SK-N-SH treated with all-trans-retinoic acid at 6 μM for 48 hours (cell line): ENCODE measurements at regions not wholly inside any gene's neighbourhood (a gene's known extent, or its start where the extent isn't known, plus 50 kb on each side); places are given as distances from the start of the nearest gene placed in this dataset.

Experiments
- ARNTL ChIP-seq: fragments of 450-650 bp; formaldehyde crosslinking; IDR thresholded peaks from 2 replicates; pipeline ENCODE4 v1.5.0; 2020; ENCODE audit warnings: low read depth, mild to moderate bottlenecking, moderate library complexity, borderline replicate concordance
- GLIS3 ChIP-seq: fragments of 250-450 bp; sonication (Bioruptor Pico); IDR thresholded peaks from 2 replicates; pipeline ENCODE4 v1.5.0; 2020; ENCODE audit warnings: mild to moderate bottlenecking, moderate library complexity
- ISL1 ChIP-seq: fragments of 250-450 bp; sonication (Bioruptor Pico); IDR thresholded peaks from 2 replicates; pipeline ENCODE4 v2.1.2; 2022; ENCODE audit warnings: mild to moderate bottlenecking, moderate library complexity
- OSR1 ChIP-seq: fragments of 250-450 bp; sonication (Bioruptor Pico); IDR thresholded peaks from 2 replicates; pipeline ENCODE4 v1.8.0; 2022; ENCODE audit warnings: moderate library complexity, mild to moderate bottlenecking, inconsistent platforms
- RARB ChIP-seq: fragments of 250-450 bp; sonication (Bioruptor Pico); IDR thresholded peaks from 2 replicates; pipeline ENCODE4 v1.8.0; 2021; ENCODE audit warnings: mild to moderate bottlenecking, moderate library complexity
- SNAI2 ChIP-seq: fragments of 250-450 bp; sonication (Bioruptor Pico); IDR thresholded peaks from 2 replicates; pipeline ENCODE4 v1.5.0; 2020; ENCODE audit warnings: mild to moderate bottlenecking, moderate library complexity
- TOX ChIP-seq: fragments of 250-450 bp; sonication (Bioruptor Pico); IDR thresholded peaks from 2 replicates; pipeline ENCODE4 v1.8.0; 2021; ENCODE audit warnings: mild to moderate bottlenecking, moderate library complexity, borderline replicate concordance
- ZFP3 ChIP-seq: fragments of 250-450 bp; sonication (Bioruptor Pico); IDR thresholded peaks from 2 replicates; pipeline ENCODE4 v1.5.0; 2020; ENCODE audit warnings: mild to moderate bottlenecking, moderate library complexity
- ZFP30 ChIP-seq: fragments of 450-650 bp; formaldehyde crosslinking; IDR thresholded peaks from 2 replicates; pipeline ENCODE4 v1.5.0; 2022; ENCODE audit warnings: mild to moderate bottlenecking, moderate library complexity
- ZNF565 ChIP-seq: fragments of 450-650 bp; formaldehyde crosslinking; conservative IDR thresholded peaks from 2 replicates; pipeline ENCODE4 v1.5.0; 2020; ENCODE audit warnings: low read depth, mild to moderate bottlenecking, moderate library complexity
- ZNF70 ChIP-seq: fragments of 450-650 bp; formaldehyde crosslinking; IDR thresholded peaks from 2 replicates; pipeline ENCODE4 v1.5.0; 2020; ENCODE audit warnings: mild to moderate bottlenecking, moderate library complexity
- TF ChIP-seq, protein P1 (sequence below): fragments of 250-450 bp; sonication (Bioruptor Pico); IDR thresholded peaks from 2 replicates; pipeline ENCODE4 v1.5.1; 2020; ENCODE audit warnings: low read depth, mild to moderate bottlenecking, moderate library complexity
- TF ChIP-seq, protein P2 (sequence below): fragments of 250-450 bp; sonication (Bioruptor Pico); IDR thresholded peaks from 2 replicates; pipeline ENCODE4 v1.8.0; 2020; ENCODE audit warnings: mild to moderate bottlenecking, moderate library complexity, borderline replicate concordance
- TF ChIP-seq, protein P3 (sequence below): fragments of 250-450 bp; sonication (Bioruptor Pico); IDR thresholded peaks from 2 replicates; pipeline ENCODE4 v1.5.0; 2020; ENCODE audit warnings: mild to moderate bottlenecking, moderate library complexity

DNA sequence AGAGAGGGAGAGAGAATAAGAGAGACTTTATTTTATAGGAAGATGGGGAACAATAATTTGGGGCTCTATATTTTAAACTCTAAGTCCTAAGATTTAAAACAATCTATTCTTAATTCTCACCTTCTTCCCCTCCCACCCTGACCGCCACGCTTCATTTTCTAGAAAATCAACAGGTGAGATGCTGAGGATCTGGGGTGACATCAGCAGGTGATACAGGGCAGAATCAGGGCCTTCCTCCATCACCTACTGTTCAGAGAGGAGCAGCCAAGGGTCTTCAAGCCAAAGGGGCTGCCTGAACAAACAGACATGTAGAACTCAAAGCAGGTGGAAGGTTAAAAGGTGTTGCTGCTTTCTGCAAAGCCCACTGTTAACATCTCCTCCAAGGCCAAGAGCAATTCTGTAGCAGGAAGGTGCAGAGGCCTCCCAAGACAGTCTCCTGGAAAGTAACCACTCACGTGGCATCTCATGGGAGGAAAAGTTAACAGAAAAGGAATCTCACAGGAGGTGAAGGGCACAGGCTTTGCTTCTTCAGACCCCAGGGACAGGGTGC is 183.6 kb upstream of the TLE3 start:
- no peak for TF ChIP-seq ZFP3 (CRISPR knock-in tag)
- no peak for TF ChIP-seq ISL1 (CRISPR knock-in tag)
- TF ChIP-seq, protein P1, sequence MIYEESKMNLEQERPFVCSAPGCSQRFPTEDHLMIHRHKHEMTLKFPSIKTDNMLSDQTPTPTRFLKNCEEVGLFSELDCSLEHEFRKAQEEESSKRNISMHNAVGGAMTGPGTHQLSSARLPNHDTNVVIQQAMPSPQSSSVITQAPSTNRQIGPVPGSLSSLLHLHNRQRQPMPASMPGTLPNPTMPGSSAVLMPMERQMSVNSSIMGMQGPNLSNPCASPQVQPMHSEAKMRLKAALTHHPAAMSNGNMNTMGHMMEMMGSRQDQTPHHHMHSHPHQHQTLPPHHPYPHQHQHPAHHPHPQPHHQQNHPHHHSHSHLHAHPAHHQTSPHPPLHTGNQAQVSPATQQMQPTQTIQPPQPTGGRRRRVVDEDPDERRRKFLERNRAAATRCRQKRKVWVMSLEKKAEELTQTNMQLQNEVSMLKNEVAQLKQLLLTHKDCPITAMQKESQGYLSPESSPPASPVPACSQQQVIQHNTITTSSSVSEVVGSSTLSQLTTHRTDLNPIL (CRISPR knock-in tag): no peak
- TF ChIP-seq ARNTL (CRISPR knock-in tag): no peak
- TF ChIP-seq GLIS3: no peak
- TF ChIP-seq ZNF565 (CRISPR knock-in tag): no peak
- TF ChIP-seq ZFP30 (CRISPR knock-in tag): no peak
- TF ChIP-seq, protein P2, sequence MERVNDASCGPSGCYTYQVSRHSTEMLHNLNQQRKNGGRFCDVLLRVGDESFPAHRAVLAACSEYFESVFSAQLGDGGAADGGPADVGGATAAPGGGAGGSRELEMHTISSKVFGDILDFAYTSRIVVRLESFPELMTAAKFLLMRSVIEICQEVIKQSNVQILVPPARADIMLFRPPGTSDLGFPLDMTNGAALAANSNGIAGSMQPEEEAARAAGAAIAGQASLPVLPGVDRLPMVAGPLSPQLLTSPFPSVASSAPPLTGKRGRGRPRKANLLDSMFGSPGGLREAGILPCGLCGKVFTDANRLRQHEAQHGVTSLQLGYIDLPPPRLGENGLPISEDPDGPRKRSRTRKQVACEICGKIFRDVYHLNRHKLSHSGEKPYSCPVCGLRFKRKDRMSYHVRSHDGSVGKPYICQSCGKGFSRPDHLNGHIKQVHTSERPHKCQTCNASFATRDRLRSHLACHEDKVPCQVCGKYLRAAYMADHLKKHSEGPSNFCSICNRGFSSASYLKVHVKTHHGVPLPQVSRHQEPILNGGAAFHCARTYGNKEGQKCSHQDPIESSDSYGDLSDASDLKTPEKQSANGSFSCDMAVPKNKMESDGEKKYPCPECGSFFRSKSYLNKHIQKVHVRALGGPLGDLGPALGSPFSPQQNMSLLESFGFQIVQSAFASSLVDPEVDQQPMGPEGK: no peak
- TF ChIP-seq OSR1 (CRISPR knock-in tag): no peak
- no peak for TF ChIP-seq ZNF70 (CRISPR knock-in tag)
- TF ChIP-seq, protein P3, sequence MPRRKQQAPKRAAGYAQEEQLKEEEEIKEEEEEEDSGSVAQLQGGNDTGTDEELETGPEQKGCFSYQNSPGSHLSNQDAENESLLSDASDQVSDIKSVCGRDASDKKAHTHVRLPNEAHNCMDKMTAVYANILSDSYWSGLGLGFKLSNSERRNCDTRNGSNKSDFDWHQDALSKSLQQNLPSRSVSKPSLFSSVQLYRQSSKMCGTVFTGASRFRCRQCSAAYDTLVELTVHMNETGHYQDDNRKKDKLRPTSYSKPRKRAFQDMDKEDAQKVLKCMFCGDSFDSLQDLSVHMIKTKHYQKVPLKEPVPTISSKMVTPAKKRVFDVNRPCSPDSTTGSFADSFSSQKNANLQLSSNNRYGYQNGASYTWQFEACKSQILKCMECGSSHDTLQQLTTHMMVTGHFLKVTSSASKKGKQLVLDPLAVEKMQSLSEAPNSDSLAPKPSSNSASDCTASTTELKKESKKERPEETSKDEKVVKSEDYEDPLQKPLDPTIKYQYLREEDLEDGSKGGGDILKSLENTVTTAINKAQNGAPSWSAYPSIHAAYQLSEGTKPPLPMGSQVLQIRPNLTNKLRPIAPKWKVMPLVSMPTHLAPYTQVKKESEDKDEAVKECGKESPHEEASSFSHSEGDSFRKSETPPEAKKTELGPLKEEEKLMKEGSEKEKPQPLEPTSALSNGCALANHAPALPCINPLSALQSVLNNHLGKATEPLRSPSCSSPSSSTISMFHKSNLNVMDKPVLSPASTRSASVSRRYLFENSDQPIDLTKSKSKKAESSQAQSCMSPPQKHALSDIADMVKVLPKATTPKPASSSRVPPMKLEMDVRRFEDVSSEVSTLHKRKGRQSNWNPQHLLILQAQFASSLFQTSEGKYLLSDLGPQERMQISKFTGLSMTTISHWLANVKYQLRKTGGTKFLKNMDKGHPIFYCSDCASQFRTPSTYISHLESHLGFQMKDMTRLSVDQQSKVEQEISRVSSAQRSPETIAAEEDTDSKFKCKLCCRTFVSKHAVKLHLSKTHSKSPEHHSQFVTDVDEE (CRISPR knock-in tag): no peak
- TF ChIP-seq TOX: no peak
- TF ChIP-seq RARB: no peak
- TF ChIP-seq SNAI2: no peak
